Activated T-cell treated with anti-CD3 and anti-CD28 coated beads, Interleukin-2, amount 50 U/mL, for 72 hours (primary cell): ENCODE measurements at regions not wholly inside any gene's neighbourhood (a gene's known extent, or its start where the extent isn't known, plus 50 kb on each side); places are given as distances from the start of the nearest gene placed in this dataset.

Source experiments
- ATAC-seq, 2 donors: fragments of 150-1000 bp; cut with Tn5 transposase; replicated peaks in 1 of 2; 2 replicates each; pipeline ENCODE4 v1.10.0; 2021; ENCODE audit warnings: moderate library complexity in 2 of 2, mild to moderate bottlenecking in 1 of 2
- DNase-seq, 2 donors: peaks; one replicate each; pipeline ENCODE4 v3.0.0; 2021 to 2022; ENCODE audit warnings: mixed read lengths in 1 of 2
- H3K27ac Mint-ChIP-seq: one replicate; pipeline ENCODE4 v1.8.0; 2022; ENCODE audit warnings: mild to moderate bottlenecking, moderate library complexity, mixed read lengths
- H3K27me3 Mint-ChIP-seq: one replicate; pipeline ENCODE4 v1.8.0; 2022; ENCODE audit warnings: low read depth, mixed read lengths
- H3K36me3 Mint-ChIP-seq, 2 donors: one replicate each; pipeline ENCODE4 v1.8.0; 2022; ENCODE audit warnings: mixed read lengths in 2 of 2, mild to moderate bottlenecking in 1 of 2; ENCODE audit not compliant: insufficient read depth in 2 of 2
- H3K4me1 Mint-ChIP-seq: one replicate; pipeline ENCODE4 v1.8.0; 2022; ENCODE audit warnings: low read depth, mixed read lengths
- H3K4me3 Mint-ChIP-seq, 2 donors: one replicate each; pipeline ENCODE4 v1.8.0; 2022; ENCODE audit warnings: mild to moderate bottlenecking in 2 of 2, mixed read lengths in 2 of 2, moderate library complexity in 2 of 2
- H3K9me3 Mint-ChIP-seq, 2 donors: one replicate each; pipeline ENCODE4 v1.8.0; 2022; ENCODE audit warnings: mixed read lengths in 2 of 2

GRCh38 chr15:29467091-29467490 lies 197.5 kb upstream of the NSMCE3 start:
- peaks cover 5% of the 10 kb centered on the region for H3K27me3 Mint-ChIP-seq
- ATAC-seq (no peak), DNase-seq (no peak)
- H3K27ac Mint-ChIP-seq = no peak overlapping the region
- H3K9me3 Mint-ChIP-seq = no peaks in the 10 kb centered on the region
- H3K4me1 Mint-ChIP-seq = no peaks in the 10 kb centered on the region
- no peaks in the 10 kb centered on the region for H3K36me3 Mint-ChIP-seq
- no peak overlapping the region for H3K4me3 Mint-ChIP-seq

GRCh38 chr15:29466292-29466691 lies 196.7 kb upstream of the NSMCE3 start:
- Mint-ChIP-seq H3K9me3 (no peaks in the 10 kb centered on the region), H3K36me3 (no peaks in the 10 kb centered on the region), H3K27me3 (peaks cover 5% of the 10 kb centered on the region), H3K4me1 (no peaks in the 10 kb centered on the region), H3K4me3 (no peak overlapping the region), H3K27ac (no peak overlapping the region)
- DNase-seq = no peak
- ATAC-seq = no peak

GRCh38 chr15:29465816-29466215 lies 196.2 kb upstream of the NSMCE3 start:
- no peak for DNase-seq
- no peak overlapping the region for H3K4me3 Mint-ChIP-seq
- no peaks in the 10 kb centered on the region for H3K36me3 Mint-ChIP-seq
- ATAC-seq = no peak
- H3K9me3 Mint-ChIP-seq = no peaks in the 10 kb centered on the region
- no peak overlapping the region for H3K27ac Mint-ChIP-seq
- H3K4me1 Mint-ChIP-seq = no peaks in the 10 kb centered on the region
- H3K27me3 Mint-ChIP-seq = peaks cover 5% of the 10 kb centered on the region

- no peak overlapping the region for H3K27ac Mint-ChIP-seq
- no peak overlapping the region for H3K4me3 Mint-ChIP-seq
- no peaks in the 10 kb centered on the region for H3K36me3 Mint-ChIP-seq
- H3K27me3 Mint-ChIP-seq = peaks cover 5% of the 10 kb centered on the region
- H3K9me3 Mint-ChIP-seq = no peaks in the 10 kb centered on the region
- H3K4me1 Mint-ChIP-seq = no peaks in the 10 kb centered on the region
- ATAC-seq = no peak
- DNase-seq = no peak
Measured at GRCh38 chr15:29465196-29465595, 195.6 kb upstream of the NSMCE3 start.

- H3K36me3 Mint-ChIP-seq = no peaks in the 10 kb centered on the region
- no peak overlapping the region for H3K27ac Mint-ChIP-seq
- no peak for DNase-seq
- peak in 1 of 2 donors; percentile 66 for ATAC-seq
- H3K27me3 Mint-ChIP-seq = peaks cover 5% of the 10 kb centered on the region
- no peaks in the 10 kb centered on the region for H3K9me3 Mint-ChIP-seq
- H3K4me1 Mint-ChIP-seq = no peaks in the 10 kb centered on the region
- H3K4me3 Mint-ChIP-seq = no peak overlapping the region
Measured at GRCh38 chr15:29461877-29462276, 192.3 kb upstream of the NSMCE3 start.

- no peaks in the 10 kb centered on the region for H3K4me1 Mint-ChIP-seq
- H3K27ac Mint-ChIP-seq = no peak overlapping the region
- DNase-seq (no peak), ATAC-seq (no peak)
- H3K36me3 Mint-ChIP-seq = no peaks in the 10 kb centered on the region
- no peaks in the 10 kb centered on the region for H3K9me3 Mint-ChIP-seq
- H3K4me3 Mint-ChIP-seq = no peak overlapping the region
- no peaks in the 10 kb centered on the region for H3K27me3 Mint-ChIP-seq
Measured at GRCh38 chr15:29458361-29458760, 188.7 kb upstream of the NSMCE3 start.

- H3K27ac Mint-ChIP-seq = no peak overlapping the region
- DNase-seq (no peak), ATAC-seq (no peak)
- no peaks in the 10 kb centered on the region for H3K27me3 Mint-ChIP-seq
- no peak overlapping the region for H3K4me3 Mint-ChIP-seq
- H3K4me1 Mint-ChIP-seq = peaks cover 4% of the 10 kb centered on the region
- no peaks in the 10 kb centered on the region for H3K9me3 Mint-ChIP-seq
- no peaks in the 10 kb centered on the region for H3K36me3 Mint-ChIP-seq
Measured at GRCh38 chr15:29457729-29458128, 188.1 kb upstream of the NSMCE3 start.

- no peaks in the 10 kb centered on the region for H3K27me3 Mint-ChIP-seq
Measured at GRCh38 chr15:29456964-29457363, 187.3 kb upstream of the NSMCE3 start.

GRCh38 chr15:29456255-29456654 lies 186.6 kb upstream of the NSMCE3 start:
- no peak for DNase-seq
- Mint-ChIP-seq H3K36me3 (no peaks in the 10 kb centered on the region), H3K9me3 (no peaks in the 10 kb centered on the region), H3K4me3 (no peak overlapping the region), H3K27ac (no peak overlapping the region), H3K4me1 (peaks cover 8% of the 10 kb centered on the region), H3K27me3 (no peaks in the 10 kb centered on the region)
- no peak for ATAC-seq

More at GRCh38 chr15:29456964-29457363, 187.3 kb upstream of the NSMCE3 start:
- Mint-ChIP-seq H3K27ac (no peak overlapping the region), H3K4me1 (peaks cover 8% of the 10 kb centered on the region), H3K36me3 (no peaks in the 10 kb centered on the region), H3K4me3 (no peak overlapping the region), H3K9me3 (no peaks in the 10 kb centered on the region)
- DNase-seq = no peak
- no peak for ATAC-seq

GRCh38 chr15:29455530-29455929 lies 185.9 kb upstream of the NSMCE3 start:
- Mint-ChIP-seq H3K9me3 (no peaks in the 10 kb centered on the region), H3K27ac (no peak overlapping the region), H3K4me3 (no peak overlapping the region), H3K27me3 (no peaks in the 10 kb centered on the region), H3K4me1 (peaks cover 8% of the 10 kb centered on the region), H3K36me3 (no peaks in the 10 kb centered on the region)
- DNase-seq (no peak), ATAC-seq (no peak)

- Mint-ChIP-seq H3K4me3 (no peak overlapping the region), H3K27me3 (no peaks in the 10 kb centered on the region), H3K36me3 (no peaks in the 10 kb centered on the region), H3K27ac (no peak overlapping the region), H3K4me1 (peaks cover 8% of the 10 kb centered on the region), H3K9me3 (no peaks in the 10 kb centered on the region)
- ATAC-seq = no peak
- DNase-seq = no peak
Measured at GRCh38 chr15:29455055-29455454, 185.4 kb upstream of the NSMCE3 start.

GRCh38 chr15:29454506-29454905 lies 184.9 kb upstream of the NSMCE3 start:
- peaks cover 8% of the 10 kb centered on the region for H3K4me1 Mint-ChIP-seq
- no peak for ATAC-seq

GRCh38 chr15:29452881-29453731 lies 183.5 kb upstream of the NSMCE3 start:
- no peaks in the 10 kb centered on the region for H3K9me3 Mint-ChIP-seq
- peaks cover 8% of the 10 kb centered on the region for H3K4me1 Mint-ChIP-seq
- no peak for DNase-seq
- H3K4me3 Mint-ChIP-seq = no peak overlapping the region
- no peak for ATAC-seq
- no peak overlapping the region for H3K27ac Mint-ChIP-seq
- no peaks in the 10 kb centered on the region for H3K27me3 Mint-ChIP-seq
- no peaks in the 10 kb centered on the region for H3K36me3 Mint-ChIP-seq

More at GRCh38 chr15:29454506-29454905, 184.9 kb upstream of the NSMCE3 start:
- Mint-ChIP-seq H3K27me3 (no peaks in the 10 kb centered on the region), H3K36me3 (no peaks in the 10 kb centered on the region), H3K9me3 (no peaks in the 10 kb centered on the region), H3K27ac (no peak overlapping the region), H3K4me3 (no peak overlapping the region)
- DNase-seq = no peak

- Mint-ChIP-seq H3K4me3 (no peak overlapping the region), H3K9me3 (no peaks in the 10 kb centered on the region), H3K27me3 (no peaks in the 10 kb centered on the region), H3K27ac (no peak overlapping the region), H3K4me1 (peaks cover 8% of the 10 kb centered on the region), H3K36me3 (no peaks in the 10 kb centered on the region)
- DNase-seq = no peak
- ATAC-seq = no peak
Measured at GRCh38 chr15:29451201-29451781, 181.7 kb upstream of the NSMCE3 start.
